HG03196 (cell line): ENCODE measurements at regions not wholly inside any gene's neighbourhood (a gene's known extent, or its start where the extent isn't known, plus 50 kb on each side); places are given as distances from the start of the nearest gene placed in this dataset.

Experiments used
- ATAC-seq: cut with Tn5 transposase; IDR thresholded peaks from one replicate; pipeline ENCODE4 v1.9.1; 2021; ENCODE audit not compliant: unreplicated experiment

DNA sequence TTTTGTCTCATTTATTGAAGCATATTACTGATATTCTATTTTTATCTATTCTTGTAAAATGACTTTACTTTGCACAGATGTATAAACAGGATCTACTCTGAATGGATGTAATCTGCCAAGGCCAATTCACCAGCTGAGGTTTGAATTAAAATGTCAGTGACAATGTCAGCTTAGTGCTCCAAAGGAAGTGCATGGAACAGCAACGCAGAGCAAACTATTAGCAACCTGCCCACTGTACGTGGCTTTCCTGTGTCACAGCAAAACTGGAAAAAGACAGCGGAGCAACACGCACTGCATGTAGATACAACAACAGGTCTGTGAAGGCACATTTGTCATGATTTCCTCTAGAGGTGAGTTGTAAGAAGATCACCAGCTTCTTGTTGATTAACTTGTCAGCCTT, 409.4 kb downstream of the MED10 start:
- no peak for ATAC-seq

GRCh38 chr5:5967944-5968343, 410.4 kb downstream of the MED10 start:
- no peak for ATAC-seq

DNA sequence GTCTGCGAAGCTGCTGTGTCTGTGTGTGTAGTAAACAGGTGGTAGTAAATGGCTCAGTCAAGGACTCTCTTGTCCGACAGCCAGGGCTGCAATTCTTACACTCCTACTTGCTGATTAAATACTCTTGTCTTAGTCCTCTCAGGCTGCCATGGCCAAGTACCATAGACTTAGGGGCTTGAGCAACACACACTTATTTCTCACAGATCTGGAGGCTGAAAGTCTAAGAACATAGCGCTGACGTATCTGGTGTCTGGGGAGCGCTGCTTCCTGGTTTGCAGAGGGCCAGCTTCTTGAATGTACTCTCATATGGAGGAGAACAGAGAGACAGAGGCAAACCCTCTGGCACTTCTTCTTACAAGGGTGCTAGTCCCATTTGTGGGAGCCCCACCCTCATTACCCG, 411.0 kb downstream of the MED10 start:
- ATAC-seq = no peak

GRCh38 chr5:5965132-5965531, 413.2 kb downstream of the MED10 start:
- no peak for ATAC-seq

- no peak for ATAC-seq
Measured at GRCh38 chr5:5964347-5964746, 414.0 kb downstream of the MED10 start.

DNA sequence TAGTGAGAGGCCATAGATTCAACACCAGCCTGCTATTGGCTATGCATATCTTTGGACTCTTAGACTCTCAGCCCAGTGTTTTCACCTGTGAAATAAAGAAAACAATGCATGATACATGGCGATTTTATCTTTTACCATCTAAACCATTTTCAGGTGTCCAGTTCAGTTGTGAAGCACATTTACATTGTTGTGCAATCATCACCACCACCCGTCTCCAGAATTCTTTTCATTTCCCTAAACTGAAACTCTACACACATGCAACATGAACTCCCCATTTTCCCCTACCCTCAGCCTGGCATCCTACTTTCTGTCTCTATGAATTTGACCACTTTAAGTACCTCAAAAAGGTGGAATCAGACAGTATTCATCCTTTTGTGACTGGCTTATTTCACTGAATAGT, 420.6 kb downstream of the MED10 start:
- ATAC-seq = no peak

- no peak for ATAC-seq
Measured at GRCh38 chr5:5954275-5954598, 424.1 kb downstream of the MED10 start.

DNA sequence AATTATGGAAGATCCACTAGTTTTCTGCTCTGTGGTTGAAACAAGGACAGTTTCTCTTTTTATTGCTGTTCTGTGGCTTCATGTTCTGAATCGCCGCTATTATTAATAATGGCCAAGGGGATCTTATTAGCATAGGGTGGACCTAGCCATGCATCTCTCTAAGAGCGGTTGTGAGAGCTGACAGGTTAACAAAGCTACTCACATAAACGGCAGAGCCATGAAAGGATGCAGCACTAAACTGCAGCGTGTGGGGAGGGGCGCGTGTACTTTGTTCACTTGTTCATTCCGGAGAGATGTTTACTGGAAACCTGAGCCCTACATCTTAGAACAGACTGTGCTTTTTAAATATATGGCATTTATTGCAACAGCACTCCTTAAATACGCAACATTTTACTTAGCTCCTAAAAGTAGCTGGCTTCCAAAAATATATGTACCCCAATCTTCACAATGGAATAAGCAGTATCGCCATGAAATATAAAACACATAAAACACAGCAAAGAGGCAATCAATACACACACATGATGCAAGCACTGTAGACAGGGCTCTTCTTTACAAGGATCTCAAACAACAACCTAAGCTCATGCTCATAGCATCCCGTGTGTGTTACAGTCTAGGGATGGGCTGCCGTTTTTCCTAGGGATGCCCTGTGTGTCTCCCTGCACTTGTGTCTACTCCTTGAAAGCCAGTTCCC, 424.6 kb downstream of the MED10 start:
- ATAC-seq = no peak

DNA sequence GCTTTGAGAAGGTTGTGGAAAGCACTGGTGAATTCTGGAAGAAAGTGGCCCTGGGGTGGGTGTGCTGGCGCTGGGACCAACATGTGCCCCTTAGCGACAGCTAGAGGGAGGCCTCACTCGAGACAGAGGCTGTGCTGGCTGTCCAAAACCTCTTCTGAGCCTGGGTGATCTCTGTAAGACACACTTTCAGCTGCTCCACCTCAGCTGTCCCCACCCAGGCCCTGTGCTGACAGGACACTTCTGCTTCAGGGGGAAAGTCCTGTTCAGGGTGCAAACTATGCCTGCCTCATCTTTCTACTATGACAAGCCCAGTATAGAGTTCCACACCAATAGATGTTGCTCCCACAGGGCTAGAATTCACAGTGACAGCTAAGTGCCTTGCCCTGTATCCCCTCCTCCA, 426.4 kb downstream of the MED10 start:
- ATAC-seq = no peak

- ATAC-seq = no peak
Measured at GRCh38 chr5:5950658-5951057, 427.7 kb downstream of the MED10 start.

DNA sequence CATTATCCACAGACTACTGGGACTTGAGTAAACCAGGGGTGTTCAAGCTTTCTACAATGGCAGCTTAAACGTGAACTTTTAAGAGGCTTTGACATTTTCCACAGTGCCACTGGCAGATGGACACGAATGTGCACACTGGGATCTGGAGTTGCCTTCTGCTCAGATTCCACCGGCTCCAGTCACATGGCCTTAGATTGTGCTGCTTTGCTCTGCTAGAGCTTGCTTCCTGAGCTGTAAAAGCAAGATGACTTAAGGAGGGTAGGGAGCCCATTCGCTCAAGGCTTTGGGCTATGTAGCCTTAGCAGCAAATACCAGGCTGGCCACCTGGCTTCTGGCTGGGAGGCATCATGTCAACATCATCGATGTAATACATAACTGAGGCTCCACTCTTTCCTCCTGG, 436.9 kb downstream of the MED10 start:
- no peak for ATAC-seq

- ATAC-seq = no peak
Measured at GRCh38 chr5:5939759-5940370, 438.5 kb downstream of the MED10 start.

DNA sequence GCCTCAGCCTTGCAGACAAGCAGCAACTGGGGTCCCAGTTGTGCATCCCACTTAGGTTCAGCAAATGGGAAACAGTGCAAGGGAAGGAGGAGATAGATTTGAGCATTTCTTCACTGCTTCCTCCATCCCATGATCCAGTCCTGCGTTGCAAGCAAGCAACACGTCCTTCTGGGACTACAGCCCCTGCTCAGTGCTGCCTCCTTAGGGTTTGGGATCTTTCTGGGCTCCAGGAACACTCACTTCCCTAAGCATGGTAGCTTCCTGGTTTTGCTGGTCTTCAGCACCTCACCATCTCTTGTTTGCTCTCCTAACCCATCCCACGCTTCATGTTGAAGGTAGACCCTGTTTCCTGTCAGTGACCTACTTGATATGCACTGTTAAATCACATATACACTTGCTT, 444.7 kb downstream of the MED10 start:
- no peak for ATAC-seq

DNA sequence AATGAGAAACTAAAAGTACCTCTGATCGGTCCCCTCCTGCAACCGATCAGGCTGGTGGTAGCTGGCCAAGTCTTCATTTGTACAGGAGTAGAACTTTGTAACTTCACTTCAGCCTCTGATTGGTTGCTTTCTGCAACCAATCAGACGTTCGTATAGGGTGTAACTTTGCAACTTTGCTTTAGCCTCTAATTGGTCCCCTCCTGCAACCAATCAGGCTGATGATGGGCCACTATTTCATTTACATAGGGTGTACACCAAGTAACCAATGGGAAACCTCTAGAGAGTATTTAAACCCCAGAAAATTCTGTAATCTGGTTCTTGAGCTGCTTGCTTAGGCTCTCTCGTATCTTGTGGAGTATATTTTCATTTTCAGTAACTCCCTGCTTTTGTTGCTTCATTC, 445.5 kb downstream of the MED10 start:
- no peak for ATAC-seq

- ATAC-seq = no peak
Measured at GRCh38 chr5:5930561-5930960, 447.8 kb downstream of the MED10 start.

DNA sequence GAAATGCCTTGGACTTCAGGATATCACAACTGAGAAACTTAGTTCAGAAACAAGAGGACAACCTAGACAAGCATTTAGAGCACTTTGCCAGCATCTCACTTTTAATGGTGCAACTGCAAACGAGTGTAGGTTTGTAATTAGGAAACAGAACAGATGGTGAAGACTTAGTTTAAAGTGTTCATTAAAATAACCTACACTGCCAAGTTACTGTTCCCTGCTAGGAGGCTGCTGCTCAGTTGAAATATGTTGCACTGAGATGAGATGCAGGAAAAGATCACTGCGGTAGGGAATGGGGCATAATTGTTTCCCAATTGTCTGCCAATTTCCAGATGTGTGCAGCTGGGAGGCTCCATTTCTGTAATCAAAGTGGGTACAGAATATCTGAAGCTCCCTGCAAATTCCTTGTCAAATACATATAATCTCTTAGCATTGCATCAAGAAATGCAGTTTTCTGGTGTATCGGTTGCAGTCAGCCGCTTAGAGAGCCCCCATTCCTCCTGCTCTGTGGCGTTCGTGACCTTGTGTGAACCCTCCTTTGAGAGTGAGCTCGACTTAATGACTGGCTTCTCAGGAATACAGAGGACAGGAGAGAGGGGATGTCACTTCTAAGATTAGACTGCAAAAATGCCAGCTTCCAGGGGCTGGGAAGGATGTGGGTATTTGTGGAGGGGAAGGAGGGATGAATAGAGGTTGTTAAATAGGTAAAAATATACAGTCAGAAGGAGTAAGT, 448.9 kb downstream of the MED10 start:
- no peak for ATAC-seq

GRCh38 chr5:5925191-5925590, 453.2 kb downstream of the MED10 start:
- no peak for ATAC-seq

- no peak for ATAC-seq
Measured at GRCh38 chr5:5919411-5919810, 458.9 kb downstream of the MED10 start.

GRCh38 chr5:5906778-5907177, 471.6 kb downstream of the MED10 start:
- ATAC-seq = no peak

DNA sequence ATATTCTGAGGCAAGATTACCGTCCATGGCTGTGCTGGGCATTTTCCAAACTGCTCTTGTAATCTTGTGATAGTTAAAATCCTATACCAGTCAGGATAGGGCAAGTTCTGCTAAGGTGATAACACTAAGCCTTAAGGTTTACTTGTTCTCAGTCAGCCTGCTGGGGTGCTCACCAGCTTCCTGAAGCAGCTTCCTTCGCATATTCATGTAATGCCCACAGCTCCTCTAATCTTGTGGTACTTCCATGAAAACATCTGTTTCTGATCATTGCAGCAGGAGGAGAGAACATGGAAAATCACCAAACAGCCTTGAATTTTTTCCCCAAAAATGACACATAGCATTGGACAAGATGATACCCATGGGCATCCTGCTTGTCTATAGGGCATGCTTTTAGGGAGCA, 473.2 kb downstream of the MED10 start:
- no peak for ATAC-seq

GRCh38 chr5:5904113-5904512, 474.2 kb downstream of the MED10 start:
- ATAC-seq = no peak
